H1 (cell line): ENCODE measurements at regions not wholly inside any gene's neighbourhood (a gene's known extent, or its start where the extent isn't known, plus 50 kb on each side); places are given as distances from the start of the nearest gene placed in this dataset.
"Not testable (repeated sequence)": the region's sequence is repeated elsewhere in the genome, so short reads cannot be mapped to it uniquely, and the experiment has no call there.

ENCODE experiments used
- EP300 ChIP-seq, 2 experiments: IDR thresholded peaks; 1 replicate in 1 of 2; 2 replicates in 1 of 2; pipeline ENCODE4 v1.6.1; 2011 to 2012; ENCODE audit warnings: low read depth in 2 of 2, low read length in 2 of 2, mild to moderate bottlenecking in 2 of 2, borderline replicate concordance in 1 of 2, inconsistent platforms in 1 of 2, moderate library complexity in 1 of 2
- KDM4A ChIP-seq: IDR thresholded peaks from one replicate; pipeline ENCODE4 v1.7.1; 2012; ENCODE audit warnings: low read depth, mild to moderate bottlenecking, moderate library complexity, low read length, inconsistent platforms; ENCODE audit not compliant: severe bottlenecking
- POLR2A ChIP-seq, 2 experiments: IDR thresholded peaks; 1 replicate in 1 of 2; 2 replicates in 1 of 2; pipeline ENCODE4 v1.6.1; 2011; ENCODE audit warnings: low read depth in 2 of 2, low read length in 2 of 2, mild to moderate bottlenecking in 2 of 2; ENCODE audit errors: control extremely low read depth in 1 of 2
- SIN3A ChIP-seq, 2 experiments: IDR thresholded peaks in 1 of 2; conservative IDR thresholded peaks in 1 of 2; 2 replicates each; pipeline ENCODE4 v1.6.1; 2011 to 2012; ENCODE audit warnings: low read length in 2 of 2, improper control_type of control experiment in 1 of 2, low read depth in 1 of 2, mild to moderate bottlenecking in 1 of 2
- SP2 ChIP-seq: IDR thresholded peaks from 2 replicates; pipeline ENCODE4 v1.6.1; 2012; ENCODE audit warnings: mild to moderate bottlenecking, low read length, inconsistent platforms
- TF ChIP-seq, protein P1 (sequence below), 3 experiments: IDR thresholded peaks; 1 replicate in 2 of 3; 2 replicates in 1 of 3; pipeline versions ENCODE4 v1.5.1 to v1.6.1; 2011; ENCODE audit warnings: low read length in 3 of 3, mild to moderate bottlenecking in 3 of 3, inconsistent platforms in 2 of 3, low read depth in 1 of 3, moderate library complexity in 1 of 3; ENCODE audit not compliant: insufficient read depth in 1 of 3; ENCODE audit errors: control extremely low read depth in 1 of 3

- TF ChIP-seq, protein P1, sequence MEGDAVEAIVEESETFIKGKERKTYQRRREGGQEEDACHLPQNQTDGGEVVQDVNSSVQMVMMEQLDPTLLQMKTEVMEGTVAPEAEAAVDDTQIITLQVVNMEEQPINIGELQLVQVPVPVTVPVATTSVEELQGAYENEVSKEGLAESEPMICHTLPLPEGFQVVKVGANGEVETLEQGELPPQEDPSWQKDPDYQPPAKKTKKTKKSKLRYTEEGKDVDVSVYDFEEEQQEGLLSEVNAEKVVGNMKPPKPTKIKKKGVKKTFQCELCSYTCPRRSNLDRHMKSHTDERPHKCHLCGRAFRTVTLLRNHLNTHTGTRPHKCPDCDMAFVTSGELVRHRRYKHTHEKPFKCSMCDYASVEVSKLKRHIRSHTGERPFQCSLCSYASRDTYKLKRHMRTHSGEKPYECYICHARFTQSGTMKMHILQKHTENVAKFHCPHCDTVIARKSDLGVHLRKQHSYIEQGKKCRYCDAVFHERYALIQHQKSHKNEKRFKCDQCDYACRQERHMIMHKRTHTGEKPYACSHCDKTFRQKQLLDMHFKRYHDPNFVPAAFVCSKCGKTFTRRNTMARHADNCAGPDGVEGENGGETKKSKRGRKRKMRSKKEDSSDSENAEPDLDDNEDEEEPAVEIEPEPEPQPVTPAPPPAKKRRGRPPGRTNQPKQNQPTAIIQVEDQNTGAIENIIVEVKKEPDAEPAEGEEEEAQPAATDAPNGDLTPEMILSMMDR (IDR thresholded peaks at IDR 0.05; ENCODE audit: control extremely low read depth in 1 of 3, insufficient read depth in 1 of 3, low read depth in 1 of 3, low read length in 3 of 3): not testable (repeated sequence)
- TF ChIP-seq POLR2A (IDR thresholded peaks at IDR 0.05; ENCODE audit: control extremely low read depth in 1 of 2, low read depth in 2 of 2, low read length in 2 of 2); SIN3A (conservative IDR thresholded peaks at IDR 0.05 in 1 of 2, IDR thresholded peaks at IDR 0.05 in 1 of 2; ENCODE audit: low read depth in 1 of 2, low read length in 2 of 2); KDM4A; SP2; EP300 (IDR thresholded peaks at IDR 0.05; ENCODE audit: borderline replicate concordance in 1 of 2, low read depth in 2 of 2, low read length in 2 of 2): not testable (repeated sequence)
Observed at GRCh38 chr6:3978966-3979365, 100.0 kb downstream of the FAM217A start.
